ENCODE measurements at regions not wholly inside any gene's neighbourhood (a gene's known extent, or its start where the extent isn't known, plus 50 kb on each side); places are given as distances from the start of the nearest gene placed in this dataset.

DNA sequence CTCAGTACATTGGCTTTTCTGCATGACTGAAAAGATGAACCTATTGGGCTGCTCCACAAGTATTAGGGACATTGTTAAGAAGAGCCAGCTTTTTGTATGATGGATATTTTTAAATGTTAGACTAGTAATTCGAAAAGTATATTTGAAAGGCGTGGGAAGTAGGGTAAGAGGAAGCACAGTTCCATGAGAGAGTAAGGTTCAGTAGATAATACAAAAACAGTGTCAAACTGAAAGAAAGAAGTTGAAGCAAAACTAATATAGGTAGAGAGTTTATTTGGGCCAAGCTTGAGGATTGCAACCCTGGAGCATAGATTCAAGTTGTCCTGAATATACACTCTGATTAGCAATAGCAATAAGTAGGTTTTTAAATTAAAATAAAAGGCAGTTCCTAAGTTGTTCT, 193.9 kb downstream of the RASSF9 start:
- no peak for FAIRE-seq

DNA sequence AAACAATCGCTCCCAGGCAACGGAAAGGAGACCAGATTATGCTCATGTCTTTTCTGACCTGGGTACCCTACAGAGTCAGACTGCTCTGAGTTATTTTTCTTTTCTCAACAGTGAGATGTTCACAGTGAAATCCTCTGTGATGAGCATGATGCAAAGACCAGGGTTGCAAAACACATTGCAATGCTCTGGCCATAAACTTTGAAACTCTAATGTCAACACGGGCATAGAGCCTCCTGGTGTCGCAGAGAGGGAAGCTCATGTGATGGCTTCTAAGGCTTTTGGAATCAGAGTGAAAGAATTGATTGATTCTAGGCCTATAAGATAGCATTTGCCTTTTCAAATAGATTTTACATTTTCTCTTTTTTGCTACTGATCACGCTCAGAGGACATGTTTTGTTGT, 193.4 kb downstream of the RASSF9 start:
- no peak for FAIRE-seq

GRCh38 chr12:85644508-85644907, 191.7 kb downstream of the RASSF9 start:
- FAIRE-seq, result no peak

DNA sequence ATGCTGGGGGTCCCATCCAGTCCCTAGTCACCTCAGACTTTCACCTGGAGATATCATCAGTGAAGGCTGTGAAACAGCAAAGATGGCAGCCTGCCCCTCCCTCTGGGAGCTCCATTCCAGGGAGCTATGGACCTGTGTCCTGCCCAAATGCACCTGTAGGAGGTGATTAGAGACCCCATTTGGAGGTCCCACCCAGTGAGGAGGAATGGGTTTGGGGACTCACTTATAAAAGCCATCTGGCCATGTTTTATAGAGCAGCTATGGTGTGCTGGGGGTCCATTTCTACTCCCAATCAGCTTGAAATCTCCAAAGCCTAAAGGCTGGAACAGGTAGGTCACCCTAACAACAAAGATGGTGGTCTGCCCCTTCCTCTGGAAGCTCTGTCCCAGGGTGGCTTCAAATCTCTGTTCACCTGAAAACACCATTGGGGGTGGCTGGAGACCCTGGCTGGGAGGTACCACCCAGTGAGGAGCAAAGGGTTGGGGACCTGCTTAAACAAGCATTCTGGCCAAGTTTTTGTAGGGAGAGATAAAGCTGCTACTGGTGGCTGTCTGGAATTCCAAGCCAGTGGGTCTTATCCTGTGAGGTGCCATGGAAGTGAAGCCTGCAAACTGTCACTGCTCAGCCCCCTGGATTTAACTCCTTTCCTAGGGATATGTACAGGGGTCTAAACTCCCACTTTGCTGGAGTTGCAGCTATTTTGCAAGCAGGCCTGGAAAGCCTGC, 182.3 kb downstream of the RASSF9 start:
- FAIRE-seq, result no peak

DNA sequence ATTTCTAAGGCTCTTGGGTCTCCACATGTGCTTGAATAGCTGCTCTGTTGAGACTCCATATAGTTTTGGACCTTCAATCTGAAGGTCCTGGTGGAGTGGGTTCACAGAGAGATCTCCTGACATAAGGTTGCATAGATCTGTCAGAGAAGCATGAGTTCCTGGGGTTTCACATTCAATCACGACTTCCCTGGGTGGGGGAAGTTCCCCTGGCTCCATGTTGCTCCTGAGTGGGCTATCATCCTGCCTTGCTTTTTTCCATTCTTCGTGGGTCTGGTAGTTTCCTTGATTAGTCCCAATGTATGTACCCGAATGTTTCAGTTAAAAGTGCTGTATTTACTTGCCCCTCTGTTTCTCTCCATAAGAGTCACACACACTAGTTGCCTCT, 181.8 kb downstream of the RASSF9 start:
- no peak for FAIRE-seq

- no peak for FAIRE-seq
These were observed 179.6 kb downstream of the RASSF9 start for GRCh38 chr12:85656561-85656960.

DNA sequence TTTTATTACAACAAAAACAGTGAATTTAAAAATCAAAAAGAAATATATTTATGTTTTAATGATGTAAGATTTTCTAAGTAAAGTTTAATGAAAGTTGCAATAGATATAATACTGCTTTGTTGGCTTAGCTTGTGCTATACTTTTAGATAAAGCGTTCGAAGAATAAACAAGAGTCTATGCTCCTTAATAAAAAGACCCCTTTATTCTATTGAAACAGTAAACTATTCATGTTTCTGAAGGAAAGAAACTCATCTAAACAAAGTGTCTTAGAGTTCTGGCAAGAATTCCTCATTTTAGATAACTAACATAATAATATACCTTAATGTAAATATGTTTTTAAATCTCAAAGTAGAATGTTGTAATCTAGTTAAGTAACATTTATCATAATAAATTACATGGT, 179.0 kb downstream of the RASSF9 start:
- no peak for FAIRE-seq

- FAIRE-seq, result no peak
These were observed 178.2 kb downstream of the RASSF9 start for GRCh38 chr12:85657836-85658630.

DNA sequence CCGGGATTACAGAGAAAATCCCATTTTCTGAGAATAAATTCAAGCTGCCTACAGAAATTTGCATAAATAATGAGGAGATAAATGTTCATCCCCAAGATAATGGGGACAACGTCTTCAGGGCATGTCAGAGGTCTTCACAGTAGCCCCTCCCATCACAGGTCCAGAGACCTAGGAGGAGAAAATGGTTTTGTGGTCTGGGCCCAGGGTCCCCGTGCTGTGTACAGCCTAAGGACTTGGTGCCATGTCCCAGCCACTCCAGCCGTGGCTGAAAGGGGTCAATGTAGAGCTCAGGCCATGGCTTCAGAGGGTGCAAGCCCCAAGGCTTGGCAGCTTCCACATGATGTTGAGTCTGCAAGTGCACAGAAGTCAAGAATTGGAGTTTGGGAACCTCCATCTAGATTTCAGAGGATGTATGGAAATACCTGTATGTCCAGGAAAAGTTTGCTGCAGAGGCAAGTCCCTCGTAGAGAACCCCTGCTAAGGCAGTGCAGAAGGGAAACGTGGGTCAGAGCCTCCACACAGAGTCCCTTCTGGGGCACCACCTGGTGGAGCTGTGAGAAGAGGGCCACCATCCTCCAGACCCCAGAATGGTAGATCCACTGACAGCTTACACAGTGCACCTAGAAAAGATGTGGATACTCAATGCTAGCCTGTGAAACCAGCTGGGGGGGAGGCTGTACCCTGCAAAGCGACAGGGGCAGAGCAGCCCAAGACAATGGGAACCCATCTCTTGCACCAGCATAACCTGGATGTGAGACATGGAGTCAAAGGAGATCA, 176.3 kb downstream of the RASSF9 start:
- no peak for FAIRE-seq

DNA sequence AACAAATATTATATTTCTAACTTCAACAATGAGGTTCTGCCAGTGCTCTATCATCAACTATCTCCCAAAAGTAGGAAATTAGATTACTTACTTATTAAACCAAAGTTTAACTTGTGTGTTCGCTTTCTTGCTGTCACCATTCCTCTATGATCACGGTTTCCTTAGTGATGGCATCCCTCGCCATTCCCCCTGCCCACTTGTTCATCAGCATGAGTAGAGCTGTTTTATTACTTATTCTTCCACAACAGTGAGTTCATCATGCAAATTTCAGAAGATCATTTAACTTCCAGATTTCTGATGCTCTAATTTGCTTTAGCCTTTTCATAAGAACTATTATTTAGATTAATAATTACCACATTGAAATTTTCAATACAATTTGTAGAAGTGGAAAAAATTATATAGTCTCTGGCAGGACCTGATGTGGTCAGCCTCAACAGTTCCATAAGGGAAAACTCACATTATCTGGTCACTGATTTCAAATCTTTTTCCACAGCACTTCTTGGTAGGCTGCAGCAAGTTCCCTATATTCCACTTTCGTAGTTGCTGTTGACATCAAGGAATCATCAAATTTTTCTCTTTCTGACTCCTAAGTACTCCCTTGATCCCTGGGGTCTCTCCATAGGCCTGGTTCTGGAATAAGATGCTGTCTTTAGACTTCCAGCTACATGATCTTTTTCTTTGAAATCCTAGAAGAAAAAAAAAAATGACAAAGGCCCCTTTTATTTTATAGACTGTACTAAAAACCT, 174.6 kb downstream of the RASSF9 start:
- no peak for FAIRE-seq

DNA sequence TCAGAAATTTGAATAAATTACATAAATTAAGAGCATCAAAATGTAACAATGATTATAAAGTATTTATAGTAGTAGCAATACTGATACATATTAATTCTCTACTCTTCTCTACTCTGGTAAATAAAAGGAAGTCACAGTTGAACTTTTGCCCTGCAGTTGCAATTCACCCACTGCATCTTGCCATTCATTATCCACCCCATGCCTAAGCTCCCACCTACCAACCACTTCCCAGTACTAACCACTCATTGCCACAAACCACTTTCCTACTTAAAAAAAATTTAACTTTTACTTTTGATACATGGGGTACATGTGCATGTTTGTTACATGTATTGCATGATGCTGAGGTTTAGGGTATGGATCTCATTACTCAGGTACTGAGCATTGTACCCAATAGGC, 174.0 kb downstream of the RASSF9 start:
- no peak for FAIRE-seq

DNA sequence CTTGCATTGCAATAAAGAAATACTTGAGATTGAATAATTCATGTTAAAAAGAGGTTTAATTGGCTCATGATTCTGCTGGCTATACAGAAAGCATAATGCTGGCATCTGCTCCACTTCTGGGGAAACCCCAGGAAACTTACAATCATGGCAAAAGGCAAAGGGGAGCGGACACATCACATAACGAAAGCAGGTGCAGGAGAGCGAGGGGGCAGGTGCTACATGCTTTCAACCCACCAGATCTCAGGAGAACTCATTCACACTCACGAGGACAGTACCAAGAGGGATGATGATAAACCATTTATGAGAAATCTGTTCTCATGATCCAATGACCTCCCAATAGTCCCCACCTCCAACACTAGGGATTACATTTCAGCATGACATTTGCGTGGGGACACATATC, 172.6 kb downstream of the RASSF9 start:
- FAIRE-seq, result no peak

- peak; percentile 58 for FAIRE-seq
These were observed 171.8 kb downstream of the RASSF9 start for GRCh38 chr12:85664429-85664828.

GRCh38 chr12:85669911-85670310, 166.3 kb downstream of the RASSF9 start:
- no peak for FAIRE-seq

- no peak for FAIRE-seq
These were observed 163.8 kb downstream of the RASSF9 start for GRCh38 chr12:85672436-85672835.

DNA sequence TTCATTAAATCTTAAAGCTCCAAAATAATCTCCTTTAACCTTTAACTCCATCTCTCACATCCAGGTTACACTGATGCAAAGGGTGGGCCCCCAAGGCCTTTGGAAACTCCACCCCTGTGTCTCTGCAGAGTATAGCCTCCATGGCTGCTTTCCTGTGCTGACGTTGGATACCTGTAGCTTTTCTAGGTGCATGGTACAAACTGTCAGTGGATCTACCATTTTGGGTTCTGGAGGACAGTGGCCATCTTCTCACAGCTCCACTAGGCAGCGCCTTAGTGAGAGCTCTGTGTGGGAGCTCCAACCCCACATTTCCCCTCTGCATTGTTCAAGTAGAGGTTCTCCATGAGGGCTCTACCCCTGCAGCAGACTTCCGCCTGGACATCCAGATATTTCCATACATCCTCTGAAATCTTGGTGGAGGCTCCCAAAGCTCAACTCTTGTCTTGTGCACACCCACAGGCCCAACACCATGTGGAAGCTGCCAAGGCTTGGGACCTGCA, 162.2 kb downstream of the RASSF9 start:
- no peak for FAIRE-seq

DNA sequence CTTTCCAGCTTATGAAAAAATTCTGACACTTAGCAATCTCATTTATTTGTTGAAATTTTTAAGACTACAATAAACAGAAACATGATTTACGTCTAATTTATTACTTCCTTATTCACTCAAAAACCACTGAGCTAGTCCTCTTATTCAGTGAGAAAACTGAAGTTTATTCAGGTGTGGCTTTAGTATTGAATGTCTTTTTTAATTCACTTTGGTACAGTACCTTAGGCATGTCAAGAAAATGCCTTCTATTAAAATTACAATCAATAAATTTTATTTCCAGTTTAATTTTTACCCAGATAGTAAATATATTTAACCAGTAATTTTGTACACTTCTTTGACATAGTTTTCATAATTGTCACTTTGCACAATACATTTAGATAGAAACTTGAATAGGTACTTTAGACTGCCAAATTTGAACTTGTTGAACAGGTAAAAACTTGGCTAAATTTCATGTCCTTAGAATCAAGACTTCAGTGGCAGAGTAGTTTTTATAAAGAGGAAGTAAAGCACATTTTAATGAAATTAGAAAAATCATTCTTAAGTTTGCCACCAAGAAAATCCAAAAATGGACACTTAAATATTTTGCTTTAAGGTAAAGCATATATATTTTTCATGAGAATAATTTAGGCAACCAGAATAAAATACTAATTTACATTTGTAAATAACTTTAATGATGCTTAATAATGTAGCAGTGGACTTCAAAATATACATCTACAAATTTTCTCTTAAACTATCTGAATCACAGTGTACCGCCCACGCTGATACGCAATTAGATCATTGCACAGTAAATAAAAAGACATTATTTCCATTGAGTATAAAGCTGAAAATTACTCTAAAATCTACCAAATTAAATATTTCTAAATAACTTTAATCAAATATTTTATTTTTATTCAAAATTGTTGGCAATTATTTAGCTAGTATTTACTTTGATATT, 159.1 kb downstream of the RASSF9 start:
- no peak for FAIRE-seq

GRCh38 chr12:85679296-85679695, 156.9 kb downstream of the RASSF9 start:
- no peak for FAIRE-seq

GRCh38 chr12:85680881-85681280, 155.3 kb downstream of the RASSF9 start:
- no peak for FAIRE-seq

DNA sequence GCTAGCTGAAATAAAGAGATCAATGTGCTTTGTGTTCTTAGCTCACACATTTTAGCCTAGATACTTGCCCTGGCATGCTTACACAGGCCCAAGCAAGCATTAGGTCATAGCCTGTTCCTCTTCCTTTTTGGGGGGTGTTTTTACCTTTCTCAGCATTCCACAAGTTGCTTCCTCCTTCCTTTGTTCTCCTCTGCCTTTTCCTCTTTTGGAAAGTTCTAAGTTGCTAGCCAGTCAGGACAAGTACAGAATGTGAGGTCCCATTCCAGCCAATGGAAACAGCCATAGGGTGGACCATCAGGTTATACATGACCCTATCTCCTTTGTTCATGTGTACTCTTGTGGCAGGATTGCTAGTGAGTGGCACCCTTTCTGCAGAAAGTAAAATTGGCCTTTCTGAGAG, 154.9 kb downstream of the RASSF9 start:
- FAIRE-seq, result no peak

GRCh38 chr12:85683051-85683450, 153.2 kb downstream of the RASSF9 start:
- no peak for FAIRE-seq

GRCh38 chr12:85688837-85689236, 147.4 kb downstream of the RASSF9 start:
- FAIRE-seq, result no peak
